ENCODE measurements at regions not wholly inside any gene's neighbourhood (a gene's known extent, or its start where the extent isn't known, plus 50 kb on each side); places are given as distances from the start of the nearest gene placed in this dataset.

DNA sequence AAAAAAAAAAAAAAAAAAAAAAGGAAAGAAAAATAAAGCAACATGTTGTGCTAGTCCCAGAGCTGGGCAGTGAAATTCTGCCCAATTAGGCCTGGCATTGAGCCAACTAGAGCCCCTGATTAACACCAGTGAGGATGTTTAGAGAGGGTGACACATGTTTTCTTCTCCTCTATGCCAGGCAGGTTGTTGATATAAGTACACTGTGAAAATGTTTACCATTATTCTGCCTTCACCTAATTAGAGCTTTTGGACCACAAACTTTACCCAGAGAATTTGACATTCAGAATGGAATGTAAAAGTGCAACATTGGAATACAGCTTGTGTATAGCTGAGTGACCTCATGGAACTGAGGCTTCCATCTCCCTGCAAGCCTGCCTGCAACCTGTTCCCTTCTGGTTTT, 62.0 kb upstream of the EPCAM start:
- TF ChIP-seq CREB1 (IDR thresholded peaks at IDR 0.05; ENCODE audit: low read depth) (no peak), CEBPB (IDR thresholded peaks at IDR 0.05) (no peak), TCF12 (IDR thresholded peaks at IDR 0.05; ENCODE audit: low read depth) (no peak)
- TF ChIP-seq, protein P1, sequence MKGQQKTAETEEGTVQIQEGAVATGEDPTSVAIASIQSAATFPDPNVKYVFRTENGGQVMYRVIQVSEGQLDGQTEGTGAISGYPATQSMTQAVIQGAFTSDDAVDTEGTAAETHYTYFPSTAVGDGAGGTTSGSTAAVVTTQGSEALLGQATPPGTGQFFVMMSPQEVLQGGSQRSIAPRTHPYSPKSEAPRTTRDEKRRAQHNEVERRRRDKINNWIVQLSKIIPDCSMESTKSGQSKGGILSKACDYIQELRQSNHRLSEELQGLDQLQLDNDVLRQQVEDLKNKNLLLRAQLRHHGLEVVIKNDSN (IDR thresholded peaks at IDR 0.05), result no peak

All from Ishikawa (cell line).